Thyroid gland (tissue), 4 donors: ENCODE measurements at regions not wholly inside any gene's neighbourhood (a gene's known extent, or its start where the extent isn't known, plus 50 kb on each side); places are given as distances from the start of the nearest gene placed in this dataset.

ENCODE experiments used
- CTCF ChIP-seq, 6 experiments: fragments of 200-600 bp in 3 of 6; fragments of 450-650 bp in 3 of 6; sonication (generic) in 3 of 6; IDR thresholded peaks; one replicate each; pipeline ENCODE4 v1.5.1; 2016 to 2019; ENCODE audit warnings: antibody characterized with exemption in 6 of 6, mild to moderate bottlenecking in 2 of 6, inconsistent platforms in 1 of 6, moderate library complexity in 1 of 6
- POLR2A ChIP-seq, 2 donors: fragments of 450-650 bp; IDR thresholded peaks; one replicate each; pipeline ENCODE4 v1.6.1; 2017; ENCODE audit warnings: antibody characterized with exemption in 2 of 2, mild to moderate bottlenecking in 2 of 2, moderate library complexity in 1 of 2

- TF ChIP-seq POLR2A (IDR thresholded peaks at IDR 0.05) (no peak), CTCF (IDR thresholded peaks at IDR 0.05) (no peak)
These were observed 133.6 kb upstream of the COL1A2 start for GRCh38 chr7:94261067-94261466.
